ENCODE measurements at regions not wholly inside any gene's neighbourhood (a gene's known extent, or its start where the extent isn't known, plus 50 kb on each side); places are given as distances from the start of the nearest gene placed in this dataset.
A peak's percentile ranks its signal among the peaks of the same experiment; 100 is the strongest.

GRCh38 chr7:17055596-17055995 is 173.8 kb upstream of the AGR3 start:
- DNase-seq (ENCODE audit: low read depth in 1 of 2, low spot score in 2 of 2), result no peak
- no peaks in the 10 kb centered on the region for H3K23me2 ChIP-seq (ENCODE audit: low read depth, low read length)
- WGBS, 2 experiments (ENCODE audit: extremely low coverage in 1 of 2, insufficient coverage in 1 of 2, insufficient read length in 1 of 2, insufficient replicate concordance in 2 of 2, low coverage in 1 of 2, low lambda C conversion rate in 2 of 2, missing lambda C conversion rate in 1 of 2), result 93% methylated on average over 2 of the region's 2 CpGs; no CpG with 5 or more reads in 1 of the 2 experiments
- no peak overlapping the region for H3K23ac ChIP-seq (ENCODE audit: insufficient read length)
- H2BK12ac ChIP-seq (ENCODE audit: low read depth, low read length), result no peak overlapping the region
- H2BK15ac ChIP-seq (ENCODE audit: low read length), result no peak overlapping the region
- no peak overlapping the region for H2BK5ac ChIP-seq (ENCODE audit: low read depth, low read length)
- H2BK20ac ChIP-seq (ENCODE audit: low read length), result no peak overlapping the region
- H4K8ac ChIP-seq (ENCODE audit: extremely low read depth, insufficient read depth, low read length), result no peak overlapping the region
- no peak overlapping the region for H3K9ac ChIP-seq (replicated peaks in 1 of 4; ENCODE audit: extremely low read depth in 1 of 4, low read depth in 3 of 4, low read length in 3 of 4)
- peaks cover 0 to 8% of the 10 kb centered on the region in 2 experiments; a peak in 1 of 4 replicates for H3K9me3 ChIP-seq (ENCODE audit: insufficient read depth in 2 of 2, low read depth in 1 of 2, low read length in 1 of 2)
- H3K79me2 ChIP-seq (ENCODE audit: control insufficient read depth in 1 of 2, insufficient read depth in 2 of 2, low read length in 2 of 2), result no peaks in the 10 kb centered on the region
- H2BK120ac ChIP-seq (replicated peaks; ENCODE audit: low read depth, low read length), result no peak overlapping the region
- no peak overlapping the region for H3K4ac ChIP-seq (replicated peaks; ENCODE audit: insufficient read length, low read depth, low read length)
- H3K79me1 ChIP-seq (ENCODE audit: low read depth, low read length), result no peaks in the 10 kb centered on the region
- H3K36me3 ChIP-seq (ENCODE audit: control insufficient read depth in 2 of 4, insufficient read depth in 4 of 4, low read length in 3 of 4), result no peaks in the 10 kb centered on the region
- 0 out of 2 replicates have a peak overlapping the region, but pooled peaks have one; percentile 34 for H2AFZ ChIP-seq (ENCODE audit: low read length)
- H4K5ac ChIP-seq (ENCODE audit: insufficient read length, low read depth, low read length), result no peak overlapping the region
- ChIA-PET POLR2A (ENCODE audit: partially characterized antibody) (no interaction called here), CTCF (ENCODE audit: partially characterized antibody) (interaction anchor here (0.5 to 0.8 kb wide), 3 partner anchors 47 to 91 kb away, joined by 3 read pairs; no protein-coding TSS in a partner anchor)
- no peak for FAIRE-seq
- no peaks in the 10 kb centered on the region for H4K20me1 ChIP-seq (replicated peaks in 1 of 2; ENCODE audit: control insufficient read depth in 1 of 2, insufficient read depth in 2 of 2, low read length in 2 of 2)
- no peak overlapping the region for H3K56ac ChIP-seq (replicated peaks; ENCODE audit: insufficient read length, low read depth, low read length)
- no peak overlapping the region for H3K18ac ChIP-seq (ENCODE audit: extremely low read depth, low read length)
- no peak overlapping the region for H3K14ac ChIP-seq (ENCODE audit: insufficient read length)
- no peak overlapping the region for H3K27ac ChIP-seq (ENCODE audit: low read depth, low read length)
- no peaks in the 10 kb centered on the region for H3K27me3 ChIP-seq (replicated peaks in 1 of 4; ENCODE audit: control insufficient read depth in 3 of 4, extremely low read depth in 1 of 4, insufficient read depth in 3 of 4, low read length in 3 of 4)
- H3K4me1 ChIP-seq (replicated peaks in 1 of 4; ENCODE audit: control insufficient read depth in 3 of 4, insufficient read depth in 4 of 4, low read length in 3 of 4), result no peaks in the 10 kb centered on the region
- H3K4me2 ChIP-seq (ENCODE audit: insufficient read depth in 1 of 2, low read depth in 2 of 2, low read length in 2 of 2), result no peak overlapping the region
- H2AK5ac ChIP-seq (ENCODE audit: low read depth, low read length), result no peak overlapping the region
- no peak overlapping the region for H3K4me3 ChIP-seq (ENCODE audit: extremely low read depth in 1 of 4, insufficient read depth in 2 of 4, low read depth in 3 of 4, low read length in 4 of 4)
- H4K91ac ChIP-seq (replicated peaks; ENCODE audit: insufficient read length, low read length), result no peak overlapping the region
- TF ChIP-seq FOSL1 (IDR thresholded peaks at IDR 0.05; ENCODE audit: insufficient read depth, low read depth, low read length) (no peak), HDAC6 (IDR thresholded peaks at IDR 0.05; ENCODE audit: low read depth, low read length) (no peak), ATF3 (IDR thresholded peaks at IDR 0.05; ENCODE audit: insufficient read depth, low read depth, low read length) (no peak), EP300 (IDR thresholded peaks at IDR 0.05; ENCODE audit: borderline replicate concordance in 1 of 2, low read depth in 2 of 2, low read length in 2 of 2) (no peak), CTCF (IDR thresholded peaks at IDR 0.05; ENCODE audit: control extremely low read depth in 1 of 3, insufficient read depth in 1 of 3, low read depth in 1 of 3, low read length in 3 of 3) (no peak)
